Endothelial cell of umbilical vein (primary cell): ENCODE measurements at regions not wholly inside any gene's neighbourhood (a gene's known extent, or its start where the extent isn't known, plus 50 kb on each side); places are given as distances from the start of the nearest gene placed in this dataset.

Experiments
- BruUV-seq: library from RNA; stranded (reverse); fragments of 400-500 nt; replicated peaks from 2 replicates; lab custom pipeline; 2021; lab: Mats Ljungman, UMichigan
- CTCF ChIA-PET: fragments of 300-600, 350-600 bp; sonication (Branson Sonifier 250); formaldehyde crosslinking; loops from one replicate; lab custom pipeline; 2021; ENCODE audit warnings: antibody characterized with exemption, inconsistent platforms; lab: Charles Lee
- POLR2A ChIA-PET: fragments of 300-600, 350-600 bp; sonication (Branson Sonifier 250); formaldehyde crosslinking; loops from one replicate; lab custom pipeline; 2021; ENCODE audit warnings: antibody characterized with exemption, inconsistent platforms; lab: Charles Lee
- DNase-seq: peaks from one replicate; pipeline ENCODE4 v3.0.0-alpha.2; 2011; ENCODE audit warnings: low read depth, low spot score
- FAIRE-seq: peaks from 2 replicates; lab custom pipeline; 2011; peaks lifted over from hg19 to GRCh38; lab: Jason Lieb, UNC
- H2AFZ ChIP-seq: 2 replicates; pipeline ENCODE4 v1.6.0; 2012; ENCODE audit warnings: low read depth, low read length, control low read depth, inconsistent platforms
- H3K27ac ChIP-seq: 2 replicates; pipeline ENCODE4 v1.5.1; 2011; ENCODE audit warnings: low read depth, mild to moderate bottlenecking, control low read depth, low read length, moderate library complexity; ENCODE audit not compliant: insufficient read depth
- H3K27me3 ChIP-seq, 2 experiments: 2 replicates each; pipeline versions ENCODE4 v1.6.0 to v1.6.1; 2011; ENCODE audit warnings: low read length in 2 of 2, mixed read lengths in 1 of 2; ENCODE audit not compliant: control insufficient read depth in 2 of 2, insufficient read depth in 2 of 2
- H3K36me3 ChIP-seq, 2 experiments: 2 replicates in 1 of 2; 3 replicates in 1 of 2; pipeline ENCODE4 v1.5.1; 2011; ENCODE audit warnings: low read length in 2 of 2, mild to moderate bottlenecking in 1 of 2, moderate library complexity in 1 of 2; ENCODE audit not compliant: control insufficient read depth in 2 of 2, insufficient read depth in 2 of 2; ENCODE audit errors: extremely low read depth in 1 of 2
- H3K4me1 ChIP-seq: 3 replicates; pipeline ENCODE4 v1.5.1; 2011; ENCODE audit warnings: mild to moderate bottlenecking, low read length; ENCODE audit not compliant: control insufficient read depth, insufficient read depth; ENCODE audit errors: extremely low read depth
- H3K4me2 ChIP-seq: 2 replicates; pipeline ENCODE4 v1.6.1; 2011; ENCODE audit warnings: low read length, control low read depth, mixed read lengths; ENCODE audit not compliant: insufficient read depth
- H3K4me3 ChIP-seq, 3 experiments: fragments of 200-600 bp in 1 of 3; sonication (generic), shearing (Covaris generic) in 1 of 3; replicated peaks in 1 of 3; 2 replicates each; pipeline ENCODE4 v1.5.1; 2011 to 2016; ENCODE audit warnings: control low read depth in 3 of 3, low read length in 3 of 3, mild to moderate bottlenecking in 2 of 3, inconsistent platforms in 1 of 3, low read depth in 1 of 3, moderate library complexity in 1 of 3; ENCODE audit not compliant: insufficient read depth in 1 of 3
- H3K79me2 ChIP-seq: 2 replicates; pipeline ENCODE4 v1.6.0; 2012; ENCODE audit warnings: low read length, inconsistent platforms; ENCODE audit not compliant: control insufficient read depth, insufficient read depth
- H3K9ac ChIP-seq: replicated peaks from 2 replicates; pipeline ENCODE3; 2011; ENCODE audit warnings: low read length, control low read depth; ENCODE audit not compliant: insufficient read depth; ENCODE audit errors: extremely low read depth
- H3K9me1 ChIP-seq: replicated peaks from 3 replicates; pipeline ENCODE4 v1.6.0; 2011; ENCODE audit warnings: mild to moderate bottlenecking, low read length; ENCODE audit not compliant: control insufficient read depth, insufficient read depth; ENCODE audit errors: extremely low read depth
- H3K9me3 ChIP-seq: replicated peaks from 2 replicates; pipeline ENCODE4 v1.5.1; 2012; ENCODE audit warnings: low read length, inconsistent platforms; ENCODE audit not compliant: control insufficient read depth, insufficient read depth
- H4K20me1 ChIP-seq: replicated peaks from 2 replicates; pipeline ENCODE3; 2011; ENCODE audit warnings: mild to moderate bottlenecking, low read length; ENCODE audit not compliant: control insufficient read depth, insufficient read depth; ENCODE audit errors: extremely low read depth
- EZH2 ChIP-seq: IDR thresholded peaks from 2 replicates; pipeline ENCODE4 v1.6.1; 2012; ENCODE audit warnings: borderline replicate concordance, low read depth, mild to moderate bottlenecking, moderate library complexity, low read length, inconsistent platforms; ENCODE audit not compliant: severe bottlenecking
- FOS ChIP-seq: IDR thresholded peaks from 2 replicates; pipeline ENCODE4 v1.6.1; 2011; ENCODE audit warnings: mild to moderate bottlenecking, low read length, moderate library complexity, borderline replicate concordance; ENCODE audit not compliant: insufficient read depth
- GATA2 ChIP-seq: IDR thresholded peaks from 2 replicates; pipeline ENCODE4 v1.7.0; 2011; ENCODE audit warnings: low read depth, mild to moderate bottlenecking, moderate library complexity, mixed read lengths, low read length; ENCODE audit not compliant: insufficient read length, insufficient read depth
- JUN ChIP-seq: IDR thresholded peaks from 2 replicates; pipeline ENCODE4 v1.6.1; 2011; ENCODE audit warnings: borderline replicate concordance, low read depth; ENCODE audit not compliant: insufficient read length, insufficient read depth
- MYC ChIP-seq: IDR thresholded peaks from one replicate; pipeline ENCODE4 v1.6.1; 2011; ENCODE audit warnings: mild to moderate bottlenecking, low read depth, low read length
- POLR2A ChIP-seq: IDR thresholded peaks from 2 replicates; pipeline ENCODE4 v1.6.1; 2012; ENCODE audit warnings: low read depth, mild to moderate bottlenecking, control low read depth, low read length
- POLR2AphosphoS5 ChIP-seq: IDR thresholded peaks from 2 replicates; pipeline ENCODE4 v1.6.1; 2012; ENCODE audit warnings: low read depth, mild to moderate bottlenecking, control low read depth, low read length, moderate library complexity; ENCODE audit not compliant: insufficient read depth
- dilution Hi-C: fragments of 300-500 bp; cut with MboI; formaldehyde crosslinking; loops from one replicate; pipeline ENCODE4 v1.15.0; 2019; ENCODE audit warnings: low sequenced_read_pairs; ENCODE audit not compliant: extremely low pct_ligation_motif_present
- intact Hi-C: fragments of 100-400 bp; cut with micrococcal nuclease; formaldehyde crosslinking; loops from one replicate; pipeline ENCODE4 v1.10.0; 2022
- TF ChIP-seq, protein P1 (sequence below): IDR thresholded peaks from 2 replicates; pipeline ENCODE4 v1.6.1; 2011; ENCODE audit not compliant: insufficient read depth, insufficient read length
- TF ChIP-seq, protein P2 (sequence below), 2 donors: IDR thresholded peaks; 1 replicate in 1 of 2; 2 replicates in 1 of 2; pipeline ENCODE4 v1.5.1; 2011; ENCODE audit warnings: low read length in 2 of 2, mild to moderate bottlenecking in 2 of 2, moderate library complexity in 2 of 2, control low read depth in 1 of 2, inconsistent platforms in 1 of 2, low read depth in 1 of 2; ENCODE audit not compliant: insufficient read depth in 1 of 2; ENCODE audit errors: extremely low read depth in 1 of 2

DNA sequence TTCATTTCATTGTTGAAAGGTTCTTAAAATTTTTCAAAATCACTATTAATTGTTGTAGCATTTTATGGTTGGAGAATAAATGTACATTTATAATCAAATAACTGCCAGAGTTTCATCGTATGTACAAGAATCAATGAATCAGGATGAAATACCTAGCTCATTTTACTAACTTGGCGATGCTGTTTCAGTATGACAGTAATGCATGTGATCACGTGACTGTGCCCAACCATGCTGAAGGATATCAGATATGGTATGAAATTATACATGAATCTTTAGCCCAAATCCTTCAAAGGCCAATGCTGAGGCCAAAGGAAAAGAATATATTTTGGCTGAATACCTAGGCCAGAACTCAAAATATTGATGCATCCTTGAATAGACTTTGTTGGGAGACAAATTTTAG is 288.3 kb upstream of the TGFBR2 start:
- Histone ChIP-seq H3K27ac (no peak overlapping the region), H3K9me1 (no peaks in the 10 kb centered on the region), H3K4me2 (no peak overlapping the region), H3K27me3 (no peaks in the 10 kb centered on the region), H3K4me3 (no peak overlapping the region), H3K79me2 (no peaks in the 10 kb centered on the region), H4K20me1 (no peaks in the 10 kb centered on the region), H3K9ac (no peak overlapping the region), H2AFZ (no peak overlapping the region), H3K9me3 (no peaks in the 10 kb centered on the region), H3K36me3 (no peaks in the 10 kb centered on the region), H3K4me1 (no peaks in the 10 kb centered on the region)
- dilution Hi-C loops (no loop called here), intact Hi-C loops (no loop called here)
- BruUV-seq = no TSS peak
- no peak for TF ChIP-seq JUN
- no peak for TF ChIP-seq POLR2A
- TF ChIP-seq MYC = no peak
- TF ChIP-seq EZH2 = no peak
- TF ChIP-seq, protein P1, sequence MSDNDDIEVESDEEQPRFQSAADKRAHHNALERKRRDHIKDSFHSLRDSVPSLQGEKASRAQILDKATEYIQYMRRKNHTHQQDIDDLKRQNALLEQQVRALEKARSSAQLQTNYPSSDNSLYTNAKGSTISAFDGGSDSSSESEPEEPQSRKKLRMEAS = no peak
- TF ChIP-seq, protein P2, sequence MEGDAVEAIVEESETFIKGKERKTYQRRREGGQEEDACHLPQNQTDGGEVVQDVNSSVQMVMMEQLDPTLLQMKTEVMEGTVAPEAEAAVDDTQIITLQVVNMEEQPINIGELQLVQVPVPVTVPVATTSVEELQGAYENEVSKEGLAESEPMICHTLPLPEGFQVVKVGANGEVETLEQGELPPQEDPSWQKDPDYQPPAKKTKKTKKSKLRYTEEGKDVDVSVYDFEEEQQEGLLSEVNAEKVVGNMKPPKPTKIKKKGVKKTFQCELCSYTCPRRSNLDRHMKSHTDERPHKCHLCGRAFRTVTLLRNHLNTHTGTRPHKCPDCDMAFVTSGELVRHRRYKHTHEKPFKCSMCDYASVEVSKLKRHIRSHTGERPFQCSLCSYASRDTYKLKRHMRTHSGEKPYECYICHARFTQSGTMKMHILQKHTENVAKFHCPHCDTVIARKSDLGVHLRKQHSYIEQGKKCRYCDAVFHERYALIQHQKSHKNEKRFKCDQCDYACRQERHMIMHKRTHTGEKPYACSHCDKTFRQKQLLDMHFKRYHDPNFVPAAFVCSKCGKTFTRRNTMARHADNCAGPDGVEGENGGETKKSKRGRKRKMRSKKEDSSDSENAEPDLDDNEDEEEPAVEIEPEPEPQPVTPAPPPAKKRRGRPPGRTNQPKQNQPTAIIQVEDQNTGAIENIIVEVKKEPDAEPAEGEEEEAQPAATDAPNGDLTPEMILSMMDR (IDR thresholded peaks at IDR 0.05; ENCODE audit: extremely low read depth in 1 of 2, insufficient read depth in 1 of 2, low read depth in 1 of 2, low read length in 2 of 2) = no peak
- TF ChIP-seq POLR2AphosphoS5 = no peak
- no peak for TF ChIP-seq GATA2
- TF ChIP-seq FOS = no peak
- FAIRE-seq (no peak), DNase-seq (no peak)
- ChIA-PET CTCF (interaction anchor here (1.1 kb wide), 1 partner anchor 10 kb away, joined by 3 read pairs; no protein-coding TSS in a partner anchor), POLR2A (no interaction called here)
